H1 (cell line): ENCODE measurements at regions not wholly inside any gene's neighbourhood (a gene's known extent, or its start where the extent isn't known, plus 50 kb on each side); places are given as distances from the start of the nearest gene placed in this dataset.

ENCODE experiments used
- CTCF ChIA-PET: fragments of 300-600 bp; sonication (Branson Sonifier 250); formaldehyde crosslinking; loops from one replicate; lab custom pipeline; 2021; ENCODE audit not compliant: partially characterized antibody; lab: Charles Lee
- POLR2A ChIA-PET: fragments of 300-600 bp; sonication (Branson Sonifier 250); formaldehyde crosslinking; loops from one replicate; lab custom pipeline; 2021; ENCODE audit warnings: inconsistent platforms; ENCODE audit not compliant: partially characterized antibody; lab: Charles Lee
- DNase-seq, 2 experiments: peaks; one replicate each; pipeline versions ENCODE4 v3.0.0 to v3.0.0-alpha.2; 2010 to 2022; ENCODE audit warnings: low spot score in 2 of 2, low read depth in 1 of 2, mixed read lengths in 1 of 2
- FAIRE-seq: peaks from 2 replicates; lab custom pipeline; 2011; peaks lifted over from hg19 to GRCh38; lab: Jason Lieb, UNC
- H2AFZ ChIP-seq: 2 replicates; pipeline ENCODE4 v1.8.1; 2012; ENCODE audit warnings: low read length, inconsistent platforms
- H2AK5ac ChIP-seq: 2 replicates; pipeline ENCODE4 v1.6.1; 2013; ENCODE audit warnings: low read depth, low read length
- H2BK120ac ChIP-seq: replicated peaks from 2 replicates; pipeline ENCODE3; 2013; ENCODE audit warnings: low read depth, low read length, inconsistent platforms
- H2BK12ac ChIP-seq: 2 replicates; pipeline ENCODE4 v1.6.1; 2013; ENCODE audit warnings: low read depth, low read length
- H2BK15ac ChIP-seq: 2 replicates; pipeline ENCODE4 v1.6.1; 2013; ENCODE audit warnings: low read length
- H2BK20ac ChIP-seq: 2 replicates; pipeline ENCODE4 v1.6.1; 2013; ENCODE audit warnings: low read length
- H2BK5ac ChIP-seq: 2 replicates; pipeline ENCODE4 v1.6.1; 2013; ENCODE audit warnings: low read depth, low read length
- H3K14ac ChIP-seq: 2 replicates; pipeline ENCODE4 v1.6.1; 2013; ENCODE audit warnings: inconsistent platforms; ENCODE audit not compliant: insufficient read length
- H3K18ac ChIP-seq: 2 replicates; pipeline ENCODE4 v1.6.1; 2013; ENCODE audit warnings: low read length; ENCODE audit errors: extremely low read depth
- H3K23ac ChIP-seq: 2 replicates; pipeline ENCODE4 v1.6.1; 2013; ENCODE audit warnings: inconsistent platforms; ENCODE audit not compliant: insufficient read length
- H3K23me2 ChIP-seq: 2 replicates; pipeline ENCODE4 v1.6.1; 2013; ENCODE audit warnings: low read depth, low read length
- H3K27ac ChIP-seq: 2 replicates; pipeline ENCODE4 v1.6.1; 2011; ENCODE audit warnings: low read depth, low read length, inconsistent platforms
- H3K27me3 ChIP-seq, 4 experiments: replicated peaks in 1 of 4; 1 replicate in 1 of 4; 2 replicates in 3 of 4; pipeline versions ENCODE4 v1.6.1 to v1.8.1; 2011 to 2013; ENCODE audit warnings: low read length in 3 of 4, mild to moderate bottlenecking in 3 of 4, inconsistent platforms in 2 of 4, mixed read lengths in 2 of 4, moderate library complexity in 1 of 4; ENCODE audit not compliant: control insufficient read depth in 3 of 4, insufficient read depth in 3 of 4; ENCODE audit errors: extremely low read depth in 1 of 4
- H3K36me3 ChIP-seq, 4 experiments: 2 replicates each; pipeline versions ENCODE4 v1.6.1 to v1.8.1; 2011 to 2013; ENCODE audit warnings: mild to moderate bottlenecking in 4 of 4, low read length in 3 of 4, moderate library complexity in 2 of 4, control low read depth in 1 of 4, inconsistent platforms in 1 of 4; ENCODE audit not compliant: insufficient read depth in 4 of 4, control insufficient read depth in 2 of 4
- H3K4ac ChIP-seq: replicated peaks from 2 replicates; pipeline ENCODE3; 2013; ENCODE audit warnings: low read length, low read depth, mixed read lengths, inconsistent platforms; ENCODE audit not compliant: insufficient read length
- H3K4me1 ChIP-seq, 4 experiments: replicated peaks in 1 of 4; 1 replicate in 1 of 4; 2 replicates in 3 of 4; pipeline versions ENCODE4 v1.6.1 to v1.8.1; 2011 to 2013; ENCODE audit warnings: low read length in 3 of 4, inconsistent platforms in 2 of 4, mixed read lengths in 1 of 4; ENCODE audit not compliant: insufficient read depth in 4 of 4, control insufficient read depth in 3 of 4
- H3K4me2 ChIP-seq, 2 experiments: 2 replicates each; pipeline versions ENCODE4 v1.6.1 to v1.8.1; 2011 to 2013; ENCODE audit warnings: low read depth in 2 of 2, low read length in 2 of 2, control low read depth in 1 of 2, inconsistent platforms in 1 of 2, mild to moderate bottlenecking in 1 of 2; ENCODE audit not compliant: insufficient read depth in 1 of 2
- H3K4me3 ChIP-seq, 4 experiments: fragments of 200-600, 300-600 bp in 1 of 4; sonication (generic), shearing (Covaris generic), sonication (Bioruptor Twin) in 1 of 4; 2 replicates each; pipeline versions ENCODE4 v1.5.1 to v1.8.1; 2011 to 2016; ENCODE audit warnings: low read length in 4 of 4, low read depth in 3 of 4, control low read depth in 2 of 4, inconsistent platforms in 2 of 4, mild to moderate bottlenecking in 2 of 4, mixed read lengths in 1 of 4, moderate library complexity in 1 of 4; ENCODE audit not compliant: insufficient read depth in 2 of 4; ENCODE audit errors: extremely low read depth in 1 of 4
- H3K56ac ChIP-seq: replicated peaks from 2 replicates; pipeline ENCODE3; 2013; ENCODE audit warnings: low read depth, mild to moderate bottlenecking, mixed read lengths, low read length, inconsistent platforms; ENCODE audit not compliant: insufficient read length
- H3K79me1 ChIP-seq: 2 replicates; pipeline ENCODE4 v1.6.1; 2013; ENCODE audit warnings: low read depth, low read length, control low read depth
- H3K79me2 ChIP-seq, 2 experiments: 2 replicates each; pipeline versions ENCODE4 v1.6.1 to v1.8.1; 2012 to 2013; ENCODE audit warnings: low read length in 2 of 2, mild to moderate bottlenecking in 2 of 2, inconsistent platforms in 1 of 2; ENCODE audit not compliant: insufficient read depth in 2 of 2, control insufficient read depth in 1 of 2
- H3K9ac ChIP-seq, 4 experiments: replicated peaks in 1 of 4; 1 replicate in 1 of 4; 2 replicates in 3 of 4; pipeline versions ENCODE4 v1.6.1 to v1.8.1; 2011 to 2013; ENCODE audit warnings: low read depth in 3 of 4, low read length in 3 of 4, control low read depth in 2 of 4, mild to moderate bottlenecking in 2 of 4, moderate library complexity in 2 of 4, inconsistent platforms in 1 of 4; ENCODE audit errors: extremely low read depth in 1 of 4
- H3K9me3 ChIP-seq, 2 experiments: 2 replicates each; pipeline versions ENCODE4 v1.6.1 to v1.8.1; 2012 to 2013; ENCODE audit warnings: mild to moderate bottlenecking in 2 of 2, moderate library complexity in 2 of 2, control low read depth in 1 of 2, inconsistent platforms in 1 of 2, low read depth in 1 of 2, low read length in 1 of 2, mixed read lengths in 1 of 2; ENCODE audit not compliant: insufficient read depth in 2 of 2
- H4K20me1 ChIP-seq, 2 experiments: replicated peaks in 1 of 2; 2 replicates each; pipeline versions ENCODE3 to v1.8.1; 2011 to 2013; ENCODE audit warnings: inconsistent platforms in 2 of 2, low read length in 2 of 2, mild to moderate bottlenecking in 1 of 2; ENCODE audit not compliant: insufficient read depth in 2 of 2, control insufficient read depth in 1 of 2
- H4K5ac ChIP-seq: 2 replicates; pipeline ENCODE4 v1.6.1; 2013; ENCODE audit warnings: low read length, low read depth, mixed read lengths, inconsistent platforms; ENCODE audit not compliant: insufficient read length
- H4K8ac ChIP-seq: 2 replicates; pipeline ENCODE4 v1.8.0; 2013; ENCODE audit warnings: mild to moderate bottlenecking, moderate library complexity, low read length, inconsistent platforms; ENCODE audit not compliant: insufficient read depth; ENCODE audit errors: extremely low read depth
- H4K91ac ChIP-seq: replicated peaks from 2 replicates; pipeline ENCODE3; 2013; ENCODE audit warnings: low read length, mixed read lengths, inconsistent platforms; ENCODE audit not compliant: insufficient read length
- CHD2 ChIP-seq: IDR thresholded peaks from 2 replicates; pipeline ENCODE4 v1.6.1; 2012; ENCODE audit warnings: low read length, improper control_type of control experiment
- CREB1 ChIP-seq: IDR thresholded peaks from 2 replicates; pipeline ENCODE4 v1.6.1; 2012; ENCODE audit warnings: inconsistent platforms
- CTCF ChIP-seq, 3 experiments: IDR thresholded peaks; 1 replicate in 2 of 3; 2 replicates in 1 of 3; pipeline versions ENCODE4 v1.5.1 to v1.6.1; 2011; ENCODE audit warnings: low read length in 3 of 3, mild to moderate bottlenecking in 3 of 3, inconsistent platforms in 2 of 3, low read depth in 1 of 3, moderate library complexity in 1 of 3; ENCODE audit not compliant: insufficient read depth in 1 of 3; ENCODE audit errors: control extremely low read depth in 1 of 3
- GTF2F1 ChIP-seq: IDR thresholded peaks from 2 replicates; pipeline ENCODE4 v1.6.1; 2012; ENCODE audit warnings: low read depth, low read length, improper control_type of control experiment, borderline replicate concordance
- HDAC6 ChIP-seq: IDR thresholded peaks from one replicate; pipeline ENCODE4 v1.7.1; 2012; ENCODE audit warnings: low read depth, mild to moderate bottlenecking, inconsistent platforms, low read length, moderate library complexity
- MAFK ChIP-seq: IDR thresholded peaks from 2 replicates; pipeline ENCODE4 v1.6.1; 2012; ENCODE audit warnings: low read depth, mild to moderate bottlenecking, improper control_type of control experiment, low read length
- MAX ChIP-seq: IDR thresholded peaks from 2 replicates; pipeline ENCODE4 v1.6.1; 2012; ENCODE audit warnings: inconsistent platforms
- POU5F1 ChIP-seq: IDR thresholded peaks from 2 replicates; pipeline ENCODE4 v1.6.1; 2011; ENCODE audit warnings: low read depth, mild to moderate bottlenecking, low read length, moderate library complexity
- SUZ12 ChIP-seq: fragments of 200-600 bp; sonication (generic); IDR thresholded peaks from 2 replicates; pipeline ENCODE4 v1.6.1; 2012; ENCODE audit warnings: mild to moderate bottlenecking, inconsistent platforms, low read length, moderate library complexity, mixed read lengths
- WGBS, 2 experiments: shearing (Covaris generic) in 1 of 2; methylation state at CpG; one replicate each; pipeline versions ENCODE4 v1.1.6 to v1.1.7; 2013 to 2015; ENCODE audit warnings: low lambda C conversion rate in 2 of 2, mixed read lengths in 2 of 2, inconsistent platforms in 1 of 2, low coverage in 1 of 2, missing lambda C conversion rate in 1 of 2; ENCODE audit not compliant: insufficient replicate concordance in 2 of 2, insufficient coverage in 1 of 2, insufficient read length in 1 of 2; ENCODE audit errors: extremely low coverage in 1 of 2, missing lambda C conversion rate in 1 of 2; 5-methylcytosine and 5-hydroxymethylcytosine counted together

- Histone ChIP-seq H3K23ac (no peak overlapping the region), H4K5ac (no peak overlapping the region), H4K20me1 (no peaks in the 10 kb centered on the region), H3K14ac (no peak overlapping the region), H3K27me3 (no peaks in the 10 kb centered on the region; a peak in 1 of 7 replicates), H2BK20ac (no peak overlapping the region), H3K23me2 (no peaks in the 10 kb centered on the region), H3K9ac (no peak overlapping the region), H3K4me3 (no peak overlapping the region), H3K79me1 (no peaks in the 10 kb centered on the region; the same call in 1 of the 2 replicates), H3K27ac (no peak overlapping the region), H2BK120ac (no peak overlapping the region), H4K8ac (no peak overlapping the region), H3K4me1 (peaks cover 0 to 4% (median 0%) of the 10 kb centered on the region in 4 experiments; a peak in 1 of 7 replicates), H3K9me3 (no peaks in the 10 kb centered on the region), H3K36me3 (no peaks in the 10 kb centered on the region), H2BK12ac (no peak overlapping the region), H3K4ac (no peak overlapping the region), H3K56ac (no peak overlapping the region), H2BK5ac (no peak overlapping the region), H4K91ac (no peak overlapping the region), H3K79me2 (no peaks in the 10 kb centered on the region), H2AK5ac (no peak overlapping the region), H3K18ac (no peak overlapping the region), H3K4me2 (no peak overlapping the region), H2BK15ac (no peak overlapping the region), H2AFZ (no peak overlapping the region)
- DNase-seq = no peak
- FAIRE-seq = no peak
- ChIA-PET CTCF (interaction anchor here (0.6 kb wide), 1 partner anchor 785 kb away, joined by 3 read pairs; no protein-coding TSS in a partner anchor), POLR2A (interaction anchor here (0.7 kb wide), 1 partner anchor 47 kb away, joined by 3 read pairs; no protein-coding TSS in a partner anchor)
- TF ChIP-seq CTCF (IDR thresholded peaks at IDR 0.05; ENCODE audit: control extremely low read depth in 1 of 3, insufficient read depth in 1 of 3, low read depth in 1 of 3, low read length in 3 of 3) (no peak), HDAC6 (no peak), GTF2F1 (no peak), CREB1 (no peak), SUZ12 (no peak), CHD2 (no peak), POU5F1 (no peak), MAFK (no peak), MAX (no peak)
- 95% methylated on average over 1 of the region's 1 CpG; no CpG with 5 or more reads in 1 of the 2 experiments for WGBS, 2 experiments
Measured at GRCh38 chr6:14720411-14721102, 525.3 kb upstream of the JARID2 start.
